ENCODE measurements at regions not wholly inside any gene's neighbourhood (a gene's known extent, or its start where the extent isn't known, plus 50 kb on each side); places are given as distances from the start of the nearest gene placed in this dataset.

DNA sequence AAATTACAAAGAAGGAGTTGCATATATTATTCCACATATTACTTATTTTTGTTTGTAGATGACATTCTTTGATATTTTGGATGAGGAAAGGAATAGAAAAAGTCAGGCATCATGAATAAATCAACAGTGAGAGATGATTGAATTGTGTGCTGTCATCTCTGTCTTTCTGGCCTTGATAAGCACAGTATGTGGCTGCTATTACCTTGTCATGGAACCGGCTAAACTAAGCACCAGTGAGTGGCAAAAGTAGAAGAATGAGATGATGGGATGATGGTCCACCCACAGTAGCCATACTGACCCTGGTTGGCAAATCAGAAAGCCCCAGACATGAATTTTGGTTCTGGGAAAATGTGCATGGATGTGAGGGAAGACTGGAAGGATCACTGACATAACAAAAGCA, 361.2 kb upstream of the DMAC1 start:
- DNase-seq (ENCODE audit: low read depth), result no peak
- H3K4me3 ChIP-seq (ENCODE audit: low read depth, low read length), result no peak overlapping the region
- TF ChIP-seq, protein P1, sequence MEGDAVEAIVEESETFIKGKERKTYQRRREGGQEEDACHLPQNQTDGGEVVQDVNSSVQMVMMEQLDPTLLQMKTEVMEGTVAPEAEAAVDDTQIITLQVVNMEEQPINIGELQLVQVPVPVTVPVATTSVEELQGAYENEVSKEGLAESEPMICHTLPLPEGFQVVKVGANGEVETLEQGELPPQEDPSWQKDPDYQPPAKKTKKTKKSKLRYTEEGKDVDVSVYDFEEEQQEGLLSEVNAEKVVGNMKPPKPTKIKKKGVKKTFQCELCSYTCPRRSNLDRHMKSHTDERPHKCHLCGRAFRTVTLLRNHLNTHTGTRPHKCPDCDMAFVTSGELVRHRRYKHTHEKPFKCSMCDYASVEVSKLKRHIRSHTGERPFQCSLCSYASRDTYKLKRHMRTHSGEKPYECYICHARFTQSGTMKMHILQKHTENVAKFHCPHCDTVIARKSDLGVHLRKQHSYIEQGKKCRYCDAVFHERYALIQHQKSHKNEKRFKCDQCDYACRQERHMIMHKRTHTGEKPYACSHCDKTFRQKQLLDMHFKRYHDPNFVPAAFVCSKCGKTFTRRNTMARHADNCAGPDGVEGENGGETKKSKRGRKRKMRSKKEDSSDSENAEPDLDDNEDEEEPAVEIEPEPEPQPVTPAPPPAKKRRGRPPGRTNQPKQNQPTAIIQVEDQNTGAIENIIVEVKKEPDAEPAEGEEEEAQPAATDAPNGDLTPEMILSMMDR (IDR thresholded peaks at IDR 0.05; ENCODE audit: low read depth, low read length), result no peak
- TF ChIP-seq, protein P2, sequence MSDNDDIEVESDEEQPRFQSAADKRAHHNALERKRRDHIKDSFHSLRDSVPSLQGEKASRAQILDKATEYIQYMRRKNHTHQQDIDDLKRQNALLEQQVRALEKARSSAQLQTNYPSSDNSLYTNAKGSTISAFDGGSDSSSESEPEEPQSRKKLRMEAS (IDR thresholded peaks at IDR 0.05; ENCODE audit: low read depth, low read length), result no peak
- no peak for TF ChIP-seq MYC (IDR thresholded peaks at IDR 0.05; ENCODE audit: low read depth, low read length)
- TF ChIP-seq POLR2A (IDR thresholded peaks at IDR 0.05; ENCODE audit: extremely low read depth, insufficient read length), result no peak

DNA sequence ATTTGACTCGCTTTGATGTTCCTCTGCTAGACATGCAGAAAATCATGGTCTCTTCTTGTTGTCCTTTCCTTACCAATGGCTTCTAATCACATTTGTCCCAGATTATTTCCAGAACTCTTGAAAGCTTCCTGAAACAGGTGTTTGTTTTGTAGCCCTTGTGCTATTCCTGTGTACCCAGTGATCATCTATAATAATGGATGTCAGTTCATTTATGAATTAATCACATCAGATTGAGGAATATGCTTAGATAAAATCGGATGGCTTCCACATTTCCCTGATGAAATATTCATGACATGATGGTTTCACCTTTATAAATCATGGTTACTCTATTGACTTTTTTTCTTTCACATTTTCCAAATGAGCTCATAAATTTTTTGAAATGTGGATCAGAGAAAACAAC, 359.0 kb upstream of the DMAC1 start:
- H3K4me3 ChIP-seq (ENCODE audit: low read depth, low read length), result no peak overlapping the region
- TF ChIP-seq, protein P2 (IDR thresholded peaks at IDR 0.05; ENCODE audit: low read depth, low read length), result no peak
- TF ChIP-seq POLR2A (IDR thresholded peaks at IDR 0.05; ENCODE audit: extremely low read depth, insufficient read length) (no peak), MYC (IDR thresholded peaks at IDR 0.05; ENCODE audit: low read depth, low read length) (no peak)
- TF ChIP-seq, protein P1 (IDR thresholded peaks at IDR 0.05; ENCODE audit: low read depth, low read length), result no peak
- DNase-seq (ENCODE audit: low read depth), result no peak

DNA sequence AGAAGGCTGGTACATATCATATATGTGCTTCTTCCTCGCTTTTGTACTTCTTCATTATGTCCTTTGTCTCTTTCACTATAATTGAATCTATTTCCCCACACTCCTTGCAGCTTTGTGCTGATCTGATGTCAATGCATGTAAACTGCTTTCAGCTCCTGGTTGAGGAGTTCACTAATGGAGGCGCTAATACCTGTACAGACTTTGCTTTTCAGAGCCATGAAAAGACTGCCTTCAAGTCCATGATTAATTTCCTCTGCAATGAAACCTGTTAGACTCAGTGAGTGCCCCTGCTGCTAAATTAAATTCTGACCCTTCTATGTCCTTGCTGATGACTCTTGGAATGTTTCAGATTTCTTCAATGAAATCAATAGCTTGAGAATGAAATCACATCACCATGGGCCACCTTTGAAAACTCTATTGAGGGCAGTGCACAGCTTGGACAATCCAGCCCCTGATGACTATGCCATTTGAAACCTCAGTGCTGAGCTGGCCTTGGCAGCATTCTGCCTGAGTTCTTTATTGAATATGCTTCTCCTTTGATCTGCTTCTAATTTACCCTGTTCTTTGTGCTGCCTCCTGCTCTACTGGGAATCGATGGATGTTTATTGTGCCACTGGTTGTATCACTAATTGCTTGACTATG, 358.2 kb upstream of the DMAC1 start:
- no peak overlapping the region for H3K4me3 ChIP-seq (ENCODE audit: low read depth, low read length)
- no peak for TF ChIP-seq MYC (IDR thresholded peaks at IDR 0.05; ENCODE audit: low read depth, low read length)
- TF ChIP-seq, protein P1 (IDR thresholded peaks at IDR 0.05; ENCODE audit: low read depth, low read length), result no peak
- TF ChIP-seq POLR2A (IDR thresholded peaks at IDR 0.05; ENCODE audit: extremely low read depth, insufficient read length), result no peak
- TF ChIP-seq, protein P2 (IDR thresholded peaks at IDR 0.05; ENCODE audit: low read depth, low read length), result no peak
- no peak for DNase-seq (ENCODE audit: low read depth)

DNA sequence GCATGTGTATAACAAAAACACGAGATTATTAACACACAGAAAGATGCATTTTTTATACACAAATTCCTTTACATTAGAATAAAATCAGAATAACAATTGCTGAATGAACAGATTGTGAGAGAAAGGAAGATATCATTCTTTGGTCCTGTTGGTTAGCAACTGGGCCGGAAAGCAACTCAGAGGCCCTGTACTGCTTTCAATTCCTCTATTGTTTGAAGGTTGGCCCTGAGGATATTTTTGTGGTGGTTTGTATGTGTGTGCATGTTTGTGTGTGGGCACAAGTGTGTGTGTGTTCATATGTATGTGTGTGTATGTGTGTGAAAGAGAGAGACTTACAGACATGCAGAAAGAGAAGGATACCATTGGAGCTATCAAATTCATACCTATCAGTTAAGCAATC, 356.8 kb upstream of the DMAC1 start:
- TF ChIP-seq MYC (IDR thresholded peaks at IDR 0.05; ENCODE audit: low read depth, low read length) (no peak), POLR2A (IDR thresholded peaks at IDR 0.05; ENCODE audit: extremely low read depth, insufficient read length) (no peak)
- TF ChIP-seq, protein P1 (IDR thresholded peaks at IDR 0.05; ENCODE audit: low read depth, low read length), result no peak
- TF ChIP-seq, protein P2 (IDR thresholded peaks at IDR 0.05; ENCODE audit: low read depth, low read length), result no peak
- H3K4me3 ChIP-seq (ENCODE audit: low read depth, low read length), result no peak overlapping the region
- DNase-seq (ENCODE audit: low read depth), result no peak

DNA sequence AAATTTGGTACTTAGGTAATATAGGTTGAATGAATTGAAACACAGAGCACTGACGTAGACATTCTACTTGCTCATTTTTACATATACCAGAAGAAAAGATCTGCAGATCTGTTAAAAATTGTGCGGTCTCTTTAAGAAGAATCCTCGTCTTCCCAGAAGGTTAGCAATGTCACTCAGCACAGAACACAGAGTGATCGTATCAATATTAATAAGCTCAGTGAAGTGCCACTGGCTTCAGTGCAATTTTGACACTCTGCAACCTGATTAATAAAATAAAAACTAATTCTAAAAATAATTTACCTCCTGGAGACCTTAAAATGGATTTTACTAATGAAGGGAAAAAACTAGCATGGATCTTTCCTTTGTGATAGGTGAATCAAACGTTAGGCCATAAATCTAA, 356.1 kb upstream of the DMAC1 start:
- TF ChIP-seq POLR2A (IDR thresholded peaks at IDR 0.05; ENCODE audit: extremely low read depth, insufficient read length) (no peak), MYC (IDR thresholded peaks at IDR 0.05; ENCODE audit: low read depth, low read length) (no peak)
- TF ChIP-seq, protein P2 (IDR thresholded peaks at IDR 0.05; ENCODE audit: low read depth, low read length), result no peak
- TF ChIP-seq, protein P1 (IDR thresholded peaks at IDR 0.05; ENCODE audit: low read depth, low read length), result no peak
- no peak for DNase-seq (ENCODE audit: low read depth)
- H3K4me3 ChIP-seq (ENCODE audit: low read depth, low read length), result no peak overlapping the region

Data from NB4 (cell line).